Gastroesophageal sphincter (tissue), 3 donors: ENCODE measurements at regions not wholly inside any gene's neighbourhood (a gene's known extent, or its start where the extent isn't known, plus 50 kb on each side); places are given as distances from the start of the nearest gene placed in this dataset.

Source experiments
- EP300 ChIP-seq: sonication (generic); formaldehyde crosslinking; IDR thresholded peaks from one replicate; pipeline ENCODE4 v1.6.1; 2017; ENCODE audit warnings: antibody characterized with exemption, mild to moderate bottlenecking
- POLR2A ChIP-seq, 2 donors: fragments of 450-650 bp; IDR thresholded peaks; one replicate each; pipeline ENCODE4 v1.6.1; 2017; ENCODE audit warnings: antibody characterized with exemption in 2 of 2, mild to moderate bottlenecking in 2 of 2, moderate library complexity in 1 of 2
- TF ChIP-seq, protein P1 (sequence below), 4 experiments: fragments of 200-600 bp in 2 of 4; fragments of 450-650 bp in 2 of 4; sonication (generic) in 1 of 4; IDR thresholded peaks; one replicate each; pipeline ENCODE4 v1.5.1; 2017 to 2019; ENCODE audit warnings: antibody characterized with exemption in 4 of 4, mild to moderate bottlenecking in 2 of 4, moderate library complexity in 2 of 4

- TF ChIP-seq, protein P1, sequence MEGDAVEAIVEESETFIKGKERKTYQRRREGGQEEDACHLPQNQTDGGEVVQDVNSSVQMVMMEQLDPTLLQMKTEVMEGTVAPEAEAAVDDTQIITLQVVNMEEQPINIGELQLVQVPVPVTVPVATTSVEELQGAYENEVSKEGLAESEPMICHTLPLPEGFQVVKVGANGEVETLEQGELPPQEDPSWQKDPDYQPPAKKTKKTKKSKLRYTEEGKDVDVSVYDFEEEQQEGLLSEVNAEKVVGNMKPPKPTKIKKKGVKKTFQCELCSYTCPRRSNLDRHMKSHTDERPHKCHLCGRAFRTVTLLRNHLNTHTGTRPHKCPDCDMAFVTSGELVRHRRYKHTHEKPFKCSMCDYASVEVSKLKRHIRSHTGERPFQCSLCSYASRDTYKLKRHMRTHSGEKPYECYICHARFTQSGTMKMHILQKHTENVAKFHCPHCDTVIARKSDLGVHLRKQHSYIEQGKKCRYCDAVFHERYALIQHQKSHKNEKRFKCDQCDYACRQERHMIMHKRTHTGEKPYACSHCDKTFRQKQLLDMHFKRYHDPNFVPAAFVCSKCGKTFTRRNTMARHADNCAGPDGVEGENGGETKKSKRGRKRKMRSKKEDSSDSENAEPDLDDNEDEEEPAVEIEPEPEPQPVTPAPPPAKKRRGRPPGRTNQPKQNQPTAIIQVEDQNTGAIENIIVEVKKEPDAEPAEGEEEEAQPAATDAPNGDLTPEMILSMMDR (IDR thresholded peaks at IDR 0.05): no peak
- TF ChIP-seq POLR2A (IDR thresholded peaks at IDR 0.05): no peak
- TF ChIP-seq EP300: no peak
Observed at GRCh38 chr10:6944436-6944835, 364.4 kb upstream of the PRKCQ start.
